CD4-positive, CD25-positive, alpha-beta regulatory T cell (primary cell): ENCODE measurements at regions not wholly inside any gene's neighbourhood (a gene's known extent, or its start where the extent isn't known, plus 50 kb on each side); places are given as distances from the start of the nearest gene placed in this dataset.
"Not testable (repeated sequence)": the region's sequence is repeated elsewhere in the genome, so short reads cannot be mapped to it uniquely, and the experiment has no call there.

ENCODE experiments used
- ATAC-seq, 2 donors: fragments of 150-1000 bp; cut with Tn5 transposase; one replicate each; pipeline ENCODE4 v1.10.0; 2021; ENCODE audit warnings: low read depth in 2 of 2, moderate number of reproducible peaks in 2 of 2, moderate library complexity in 1 of 2
- DNase-seq, 3 donors: peaks; one replicate each; pipeline versions ENCODE4 v3.0.0 to v3.0.0-alpha.2; 2012 to 2022; ENCODE audit warnings: mixed read lengths in 1 of 3
- H3K27ac ChIP-seq: one replicate; pipeline ENCODE4 v1.7.0; 2013; ENCODE audit warnings: mild to moderate bottlenecking, low read length; ENCODE audit not compliant: insufficient read depth, poor library complexity, severe bottlenecking
- H3K27me3 ChIP-seq: one replicate; pipeline ENCODE4 v1.7.0; 2013; ENCODE audit warnings: low read length; ENCODE audit not compliant: control insufficient read depth, insufficient read depth
- H3K36me3 ChIP-seq: one replicate; pipeline ENCODE4 v1.7.0; 2013; ENCODE audit warnings: mild to moderate bottlenecking, low read length, moderate library complexity; ENCODE audit not compliant: control insufficient read depth, insufficient read depth
- H3K4me1 ChIP-seq: 2 replicates; pipeline ENCODE4 v1.7.0; 2013; ENCODE audit warnings: mild to moderate bottlenecking, low read length; ENCODE audit not compliant: insufficient read depth, control insufficient read depth, poor library complexity, severe bottlenecking
- H3K4me3 ChIP-seq: one replicate; pipeline ENCODE4 v1.7.0; 2013; ENCODE audit warnings: low read depth, mild to moderate bottlenecking, low read length, moderate library complexity
- H3K9me3 ChIP-seq, 2 experiments: 1 replicate in 1 of 2; 2 replicates in 1 of 2; pipeline ENCODE4 v1.7.0; 2013; ENCODE audit warnings: low read length in 2 of 2, mild to moderate bottlenecking in 1 of 2, moderate library complexity in 1 of 2; ENCODE audit not compliant: control insufficient read depth in 2 of 2
- H3K27ac Mint-ChIP-seq, 3 donors: one replicate each; pipeline ENCODE4 v1.8.0; 2020 to 2022; ENCODE audit warnings: mild to moderate bottlenecking in 3 of 3, mixed read lengths in 3 of 3, moderate library complexity in 2 of 3
- H3K27me3 Mint-ChIP-seq: one replicate; pipeline ENCODE4 v1.8.0; 2022; ENCODE audit warnings: mild to moderate bottlenecking, mixed read lengths
- H3K36me3 Mint-ChIP-seq: one replicate; pipeline ENCODE4 v1.8.0; 2020; ENCODE audit warnings: mixed read lengths
- H3K4me1 Mint-ChIP-seq, 4 donors: one replicate each; pipeline ENCODE4 v1.8.0; 2020 to 2022; ENCODE audit warnings: mixed read lengths in 4 of 4, mild to moderate bottlenecking in 1 of 4
- H3K4me3 Mint-ChIP-seq, 4 donors: one replicate each; pipeline ENCODE4 v1.8.0; 2020 to 2022; ENCODE audit warnings: mild to moderate bottlenecking in 4 of 4, mixed read lengths in 4 of 4, moderate library complexity in 3 of 4
- H3K9me3 Mint-ChIP-seq, 7 donors: one replicate each; pipeline ENCODE4 v1.8.0; 2020 to 2022; ENCODE audit warnings: mixed read lengths in 7 of 7, mild to moderate bottlenecking in 3 of 7, moderate library complexity in 2 of 7

DNA sequence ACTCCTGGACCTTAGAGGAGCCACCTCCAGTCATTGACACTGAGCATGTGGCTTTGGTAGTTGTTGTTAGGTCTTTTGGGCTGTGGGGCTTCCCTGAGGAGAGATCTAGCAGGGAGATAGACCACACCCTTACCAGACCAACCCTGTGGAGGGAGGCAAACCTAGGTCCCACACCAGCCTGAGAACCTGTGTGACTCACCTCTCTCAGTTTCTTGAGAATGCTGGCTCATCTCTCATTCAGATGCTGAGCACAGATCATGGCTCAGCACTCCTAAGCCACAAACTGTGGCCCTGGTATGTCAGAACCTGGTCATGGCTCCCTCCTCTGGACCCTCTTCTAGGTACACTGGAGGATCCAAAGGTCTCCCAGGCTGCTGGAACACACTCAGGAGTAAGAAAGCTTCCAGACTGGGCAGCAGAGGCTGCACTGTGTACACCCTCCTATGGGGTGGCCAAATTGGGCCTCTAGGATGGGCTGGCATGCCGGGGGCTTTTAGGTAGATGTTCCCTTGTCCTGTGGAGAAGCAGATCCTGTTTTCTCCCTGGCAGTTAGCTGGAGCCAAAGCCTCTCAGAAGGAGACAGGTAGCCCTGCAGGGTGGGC, 1294.5 kb downstream of the KHDRBS2 start:
- Histone ChIP-seq H3K27me3 (no peaks in the 10 kb centered on the region), H3K27ac (no peak overlapping the region), H3K36me3 (no peaks in the 10 kb centered on the region), H3K4me1 (no peaks in the 10 kb centered on the region), H3K9me3 (no peaks in the 10 kb centered on the region), H3K4me3 (no peak overlapping the region)
- H3K27me3 Mint-ChIP-seq: no peaks in the 10 kb centered on the region
- DNase-seq (no peak), ATAC-seq (no peak)
- no peak overlapping the region for H3K27ac Mint-ChIP-seq
- H3K4me1 Mint-ChIP-seq: no peaks in the 10 kb centered on the region
- H3K36me3 Mint-ChIP-seq: no peaks in the 10 kb centered on the region
- H3K4me3 Mint-ChIP-seq: no peak overlapping the region
- peaks cover 0 to 30% (median 11%) of the 10 kb centered on the region in 7 donors for H3K9me3 Mint-ChIP-seq

- Histone ChIP-seq H3K9me3 (no peaks in the 10 kb centered on the region), H3K27ac (no peak overlapping the region), H3K36me3 (no peaks in the 10 kb centered on the region), H3K4me1 (no peaks in the 10 kb centered on the region), H3K4me3 (no peak overlapping the region), H3K27me3 (no peaks in the 10 kb centered on the region)
- Mint-ChIP-seq H3K27me3 (no peaks in the 10 kb centered on the region), H3K36me3 (no peaks in the 10 kb centered on the region), H3K4me3 (no peak overlapping the region), H3K9me3 (peaks cover 0 to 14% (median 7%) of the 10 kb centered on the region in 7 donors), H3K4me1 (no peaks in the 10 kb centered on the region), H3K27ac (no peak overlapping the region)
- ATAC-seq (no peak), DNase-seq (no peak)
Measured at GRCh38 chr6:60952500-60952899, 1333.5 kb downstream of the KHDRBS2 start.

DNA sequence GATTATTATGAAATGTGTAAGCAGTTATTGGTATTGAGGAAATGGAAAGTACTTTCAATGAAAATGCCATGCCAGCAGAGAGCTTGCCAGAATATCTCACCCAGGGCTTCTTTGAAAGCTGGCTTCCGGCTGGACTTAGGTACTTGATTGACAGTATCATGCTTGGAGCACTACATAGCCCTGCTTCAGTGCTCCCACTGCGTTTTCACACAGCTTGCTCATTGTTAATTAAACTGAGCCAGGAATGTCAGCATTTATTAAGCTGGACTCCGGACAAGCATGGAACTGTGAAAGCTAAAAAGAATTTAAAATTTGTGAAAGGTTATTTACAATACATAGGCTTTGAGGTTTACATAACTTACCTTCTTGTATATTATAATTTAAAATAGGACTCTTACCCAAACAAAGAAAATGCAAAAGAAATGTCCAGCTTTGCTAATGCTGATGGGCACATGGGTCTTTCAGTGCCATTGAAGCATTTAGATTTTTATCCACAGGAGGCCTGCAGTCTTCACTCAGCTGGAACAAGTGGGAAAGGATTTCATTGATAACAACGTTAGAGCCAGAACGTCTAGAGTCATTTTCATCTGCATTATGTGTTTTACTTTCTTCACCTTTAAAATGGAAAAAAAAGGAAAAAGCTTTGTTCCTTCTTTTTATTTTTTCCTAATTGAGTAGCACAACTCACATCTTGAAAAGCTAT, 1335.7 kb downstream of the KHDRBS2 start:
- not testable (repeated sequence) for H3K36me3 ChIP-seq, ATAC-seq, H3K36me3 Mint-ChIP-seq, H3K4me3 ChIP-seq, DNase-seq, H3K4me3 Mint-ChIP-seq, H3K27ac ChIP-seq, H3K27ac Mint-ChIP-seq, H3K4me1 Mint-ChIP-seq, H3K27me3 ChIP-seq, H3K4me1 ChIP-seq, H3K27me3 Mint-ChIP-seq, H3K9me3 ChIP-seq
- H3K9me3 Mint-ChIP-seq: peaks cover 0 to 12% (median 5%) of the 10 kb centered on the region in 7 donors

DNA sequence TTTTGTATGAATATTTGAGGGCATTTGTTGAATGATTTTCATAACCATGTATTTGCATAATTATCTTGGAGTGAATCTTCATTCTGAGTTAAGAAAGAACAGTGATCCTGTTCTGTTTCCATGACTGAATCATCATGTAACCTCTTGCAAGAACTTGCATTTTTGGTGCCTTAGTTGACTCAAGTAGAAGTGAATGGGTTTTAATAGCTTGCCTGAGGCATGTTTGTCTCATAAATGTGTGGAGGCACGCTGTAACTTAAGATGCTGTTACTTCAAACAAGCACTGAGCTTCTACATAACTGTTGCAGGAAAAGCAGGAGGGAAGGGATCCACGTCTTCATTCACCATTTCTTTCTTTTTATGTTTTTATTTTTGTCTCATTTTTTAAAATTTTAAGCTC, 1338.6 kb downstream of the KHDRBS2 start:
- H3K4me3 ChIP-seq, H3K36me3 ChIP-seq, H3K27me3 Mint-ChIP-seq, H3K27me3 ChIP-seq, H3K27ac ChIP-seq, H3K4me1 ChIP-seq, H3K4me1 Mint-ChIP-seq, DNase-seq, H3K36me3 Mint-ChIP-seq, H3K27ac Mint-ChIP-seq, ATAC-seq, H3K4me3 Mint-ChIP-seq, H3K9me3 ChIP-seq: not testable (repeated sequence)
- H3K9me3 Mint-ChIP-seq: peaks cover 0 to 15% (median 3%) of the 10 kb centered on the region in 7 donors

DNA sequence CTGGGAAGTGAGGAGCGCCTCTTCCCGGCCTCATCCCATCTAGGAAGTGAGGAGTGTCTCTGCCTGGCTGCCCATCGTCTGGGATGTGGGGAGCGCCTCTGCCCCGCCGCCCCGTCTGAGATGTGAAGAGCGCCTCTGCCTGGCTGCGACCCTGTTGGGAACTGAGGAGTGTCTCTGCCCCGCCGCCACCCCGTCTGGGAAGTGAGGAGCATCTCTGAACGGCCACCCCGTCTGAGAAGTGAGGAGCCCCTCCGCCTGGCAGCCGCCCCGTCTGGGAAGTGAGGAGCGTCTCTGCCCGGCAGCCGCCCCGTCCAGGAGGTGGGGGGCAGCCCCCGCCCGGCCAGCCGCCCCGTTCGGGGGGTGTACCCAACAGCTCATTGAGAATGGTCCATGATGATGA, 1341.2 kb downstream of the KHDRBS2 start:
- H3K27ac ChIP-seq, H3K27me3 ChIP-seq, DNase-seq, H3K36me3 ChIP-seq, H3K9me3 Mint-ChIP-seq, H3K4me3 Mint-ChIP-seq, H3K4me3 ChIP-seq, H3K9me3 ChIP-seq, H3K4me1 Mint-ChIP-seq, H3K27me3 Mint-ChIP-seq, ATAC-seq, H3K4me1 ChIP-seq, H3K27ac Mint-ChIP-seq, H3K36me3 Mint-ChIP-seq: not testable (repeated sequence)

DNA sequence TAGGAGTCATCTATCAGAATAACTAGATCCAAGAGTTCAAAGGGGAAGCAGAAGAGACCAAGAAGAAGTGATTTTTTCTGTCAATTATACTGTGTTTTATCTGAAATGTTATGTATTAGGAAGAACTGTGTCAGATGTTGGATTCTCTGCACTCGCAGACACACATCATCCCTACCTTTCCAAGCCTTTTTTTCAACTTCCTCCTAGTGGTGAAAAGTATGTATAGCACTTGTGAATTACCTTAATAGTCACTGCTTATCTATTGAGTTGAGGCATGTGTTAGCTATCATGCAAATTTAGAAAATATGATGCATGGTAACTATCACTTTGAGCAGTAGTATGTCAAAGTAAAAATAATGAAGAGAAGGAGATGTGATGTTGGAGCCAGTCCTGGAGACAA, 1350.1 kb downstream of the KHDRBS2 start:
- H3K9me3 ChIP-seq, H3K27me3 Mint-ChIP-seq, H3K4me1 ChIP-seq, H3K27ac Mint-ChIP-seq, H3K27me3 ChIP-seq, H3K27ac ChIP-seq, H3K9me3 Mint-ChIP-seq, H3K36me3 ChIP-seq, DNase-seq, H3K4me1 Mint-ChIP-seq, ATAC-seq, H3K4me3 Mint-ChIP-seq, H3K4me3 ChIP-seq, H3K36me3 Mint-ChIP-seq: not testable (repeated sequence)

- not testable (repeated sequence) for H3K36me3 ChIP-seq, H3K27me3 Mint-ChIP-seq, H3K27me3 ChIP-seq, H3K27ac ChIP-seq, H3K4me3 ChIP-seq, H3K36me3 Mint-ChIP-seq, H3K4me1 Mint-ChIP-seq, H3K4me1 ChIP-seq, ATAC-seq, H3K9me3 ChIP-seq, DNase-seq, H3K27ac Mint-ChIP-seq, H3K4me3 Mint-ChIP-seq
- peaks cover 0 to 10% (median 3%) of the 10 kb centered on the region in 7 donors for H3K9me3 Mint-ChIP-seq
Measured at GRCh38 chr6:60919652-60920051, 1366.4 kb downstream of the KHDRBS2 start.

DNA sequence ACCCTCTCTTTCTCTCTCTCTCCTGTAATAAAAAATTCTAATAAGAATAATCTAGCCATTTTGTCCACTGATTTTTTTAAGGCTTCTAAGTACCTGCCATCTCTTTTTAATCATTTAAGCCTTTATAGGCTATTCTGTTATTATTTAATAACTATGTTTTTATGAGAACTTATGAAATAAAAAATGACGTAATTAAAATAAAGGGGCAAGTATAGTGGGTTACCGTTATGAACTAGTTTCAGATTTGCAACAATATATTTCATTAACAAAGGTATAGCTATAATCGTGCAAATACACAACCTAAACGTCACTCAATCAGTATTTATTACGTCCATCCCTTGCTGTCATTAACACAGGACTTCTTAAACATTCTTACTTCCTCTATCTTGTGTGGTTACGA, 1382.2 kb downstream of the KHDRBS2 start:
- not testable (repeated sequence) for ATAC-seq, H3K9me3 ChIP-seq, H3K27ac Mint-ChIP-seq, H3K27me3 Mint-ChIP-seq, H3K4me3 ChIP-seq, H3K27ac ChIP-seq, H3K4me1 Mint-ChIP-seq, H3K36me3 ChIP-seq, H3K4me3 Mint-ChIP-seq, H3K36me3 Mint-ChIP-seq, H3K27me3 ChIP-seq, DNase-seq, H3K4me1 ChIP-seq
- H3K9me3 Mint-ChIP-seq: peaks cover 0 to 22% (median 6%) of the 10 kb centered on the region in 7 donors
